GM20000 (cell line): ENCODE measurements at regions not wholly inside any gene's neighbourhood (a gene's known extent, or its start where the extent isn't known, plus 50 kb on each side); places are given as distances from the start of the nearest gene placed in this dataset.

Source experiments
- DNase-seq: peaks from one replicate; pipeline ENCODE4 v3.0.0; 2012; ENCODE audit warnings: low spot score
- TF ChIP-seq, protein P1 (sequence below): IDR thresholded peaks from 2 replicates; pipeline ENCODE4 v1.5.1; 2012; ENCODE audit warnings: mild to moderate bottlenecking, control low read depth; ENCODE audit errors: extremely low read depth, missing control alignments

DNA sequence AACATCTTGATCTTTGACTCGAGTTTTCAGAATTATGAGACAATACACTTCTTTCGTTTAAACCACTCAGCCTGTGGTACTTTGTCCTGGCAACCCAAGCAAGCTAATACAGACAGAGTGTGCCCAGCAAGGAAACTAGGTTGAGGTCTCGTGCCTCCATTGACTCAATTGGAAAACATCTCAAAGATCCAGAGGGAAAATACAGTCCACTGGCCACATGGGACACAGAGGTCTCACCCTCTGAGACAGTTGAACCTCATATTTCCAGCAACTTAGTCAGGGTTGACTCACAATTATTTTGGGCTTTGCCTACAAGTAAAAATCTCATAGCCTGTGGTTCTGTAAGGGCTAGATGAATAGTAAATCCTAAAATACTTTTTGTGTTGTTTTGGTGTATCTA, 631.5 kb downstream of the MTRR start:
- no peak for DNase-seq
- TF ChIP-seq, protein P1, sequence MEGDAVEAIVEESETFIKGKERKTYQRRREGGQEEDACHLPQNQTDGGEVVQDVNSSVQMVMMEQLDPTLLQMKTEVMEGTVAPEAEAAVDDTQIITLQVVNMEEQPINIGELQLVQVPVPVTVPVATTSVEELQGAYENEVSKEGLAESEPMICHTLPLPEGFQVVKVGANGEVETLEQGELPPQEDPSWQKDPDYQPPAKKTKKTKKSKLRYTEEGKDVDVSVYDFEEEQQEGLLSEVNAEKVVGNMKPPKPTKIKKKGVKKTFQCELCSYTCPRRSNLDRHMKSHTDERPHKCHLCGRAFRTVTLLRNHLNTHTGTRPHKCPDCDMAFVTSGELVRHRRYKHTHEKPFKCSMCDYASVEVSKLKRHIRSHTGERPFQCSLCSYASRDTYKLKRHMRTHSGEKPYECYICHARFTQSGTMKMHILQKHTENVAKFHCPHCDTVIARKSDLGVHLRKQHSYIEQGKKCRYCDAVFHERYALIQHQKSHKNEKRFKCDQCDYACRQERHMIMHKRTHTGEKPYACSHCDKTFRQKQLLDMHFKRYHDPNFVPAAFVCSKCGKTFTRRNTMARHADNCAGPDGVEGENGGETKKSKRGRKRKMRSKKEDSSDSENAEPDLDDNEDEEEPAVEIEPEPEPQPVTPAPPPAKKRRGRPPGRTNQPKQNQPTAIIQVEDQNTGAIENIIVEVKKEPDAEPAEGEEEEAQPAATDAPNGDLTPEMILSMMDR = no peak

DNA sequence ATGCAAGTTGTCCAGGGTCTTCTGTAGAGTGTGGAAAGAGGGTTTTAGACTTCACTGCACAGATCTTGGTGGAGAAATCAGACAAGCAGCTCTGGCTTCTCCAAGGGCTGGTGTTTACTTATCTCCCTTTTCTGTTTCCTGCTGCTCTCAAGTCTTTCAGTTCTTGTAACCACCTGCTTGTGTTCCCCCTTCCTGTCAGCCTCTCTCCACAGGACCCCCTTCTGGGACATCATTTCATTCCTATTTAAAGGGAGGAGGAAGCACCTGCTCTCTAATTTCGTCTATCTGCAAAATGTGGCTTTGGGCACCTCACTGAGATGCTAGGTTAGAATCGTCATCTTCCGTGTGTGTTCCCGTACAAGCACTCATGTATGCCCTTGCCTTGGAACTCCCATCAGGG, 636.2 kb downstream of the MTRR start:
- TF ChIP-seq, protein P1 = no peak
- no peak for DNase-seq

DNA sequence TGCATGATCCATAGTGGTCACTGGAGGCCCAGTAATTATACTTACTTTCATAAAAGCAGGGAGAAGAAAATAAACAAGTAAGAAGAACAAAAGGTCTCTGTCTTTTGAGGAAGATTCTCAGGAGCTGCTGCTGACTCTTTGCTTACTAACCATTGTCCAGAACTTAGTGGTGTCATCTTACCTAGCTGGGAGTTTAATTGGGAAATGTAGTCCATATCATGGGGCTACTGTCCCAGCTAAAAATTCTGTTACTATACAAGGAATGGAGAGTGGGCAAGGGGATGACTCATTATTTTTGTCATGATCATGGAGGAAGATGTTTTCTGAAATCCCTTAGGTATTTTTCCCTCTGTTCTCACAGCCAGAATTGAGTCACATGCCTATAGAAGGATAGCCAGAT, 639.3 kb downstream of the MTRR start:
- DNase-seq = no peak
- TF ChIP-seq, protein P1 = no peak

DNA sequence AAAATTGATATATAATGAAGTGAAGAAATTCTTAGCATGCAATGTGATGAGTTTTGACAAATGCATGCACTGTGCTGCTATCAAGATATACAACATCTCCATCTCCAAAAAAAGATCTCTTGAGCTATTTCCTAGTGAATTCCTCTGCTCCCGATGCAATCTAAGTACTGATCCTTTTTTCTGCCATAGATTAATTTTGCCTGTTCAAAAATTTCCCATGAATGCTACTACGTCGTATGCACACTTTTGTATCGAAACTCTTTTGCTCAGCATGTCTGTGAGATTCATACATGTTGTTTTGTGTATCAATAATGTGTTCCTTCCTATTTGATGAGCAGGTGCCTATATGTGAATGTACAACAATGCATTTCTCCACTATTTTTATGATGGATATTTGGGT, 647.4 kb downstream of the MTRR start:
- TF ChIP-seq, protein P1 = no peak
- no peak for DNase-seq

DNA sequence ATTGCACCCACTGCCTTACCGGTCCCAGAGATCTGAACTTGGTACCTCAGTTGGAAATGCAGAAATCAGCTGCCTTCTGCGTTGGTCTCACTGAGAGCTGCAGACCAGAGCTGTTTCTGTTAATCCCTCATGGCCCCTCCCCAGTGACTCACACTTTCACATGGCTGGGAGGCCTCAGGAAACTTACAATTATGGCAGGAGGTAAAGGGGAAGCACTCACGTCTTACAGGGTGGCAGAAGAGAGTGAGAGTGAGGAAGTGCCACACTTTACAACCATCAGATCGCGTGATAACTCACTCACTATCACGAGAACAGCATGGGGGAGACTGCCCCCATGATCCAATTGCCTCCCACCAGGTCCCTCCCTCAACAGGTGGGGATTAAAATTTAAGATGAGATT, 648.5 kb downstream of the MTRR start:
- no peak for DNase-seq
- TF ChIP-seq, protein P1 = no peak

DNA sequence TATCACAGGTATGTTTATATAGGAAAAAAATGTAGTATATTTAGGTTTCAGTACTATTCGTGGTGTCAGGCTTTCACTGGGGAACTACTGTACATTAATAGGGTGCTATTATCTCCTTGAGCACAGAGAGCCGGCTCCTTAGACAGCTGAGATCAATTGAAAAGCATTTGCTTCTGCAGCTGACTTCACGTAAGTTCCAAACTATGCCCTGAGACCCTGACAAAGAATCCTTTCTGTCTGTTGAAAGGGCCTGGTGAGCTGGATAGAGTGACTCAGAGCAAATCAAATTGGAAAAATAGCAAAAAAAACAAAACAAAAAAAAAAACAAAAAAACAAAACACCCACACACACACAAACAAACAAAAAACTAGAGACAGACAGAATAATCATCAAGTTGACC, 652.0 kb downstream of the MTRR start:
- no peak for DNase-seq

DNA sequence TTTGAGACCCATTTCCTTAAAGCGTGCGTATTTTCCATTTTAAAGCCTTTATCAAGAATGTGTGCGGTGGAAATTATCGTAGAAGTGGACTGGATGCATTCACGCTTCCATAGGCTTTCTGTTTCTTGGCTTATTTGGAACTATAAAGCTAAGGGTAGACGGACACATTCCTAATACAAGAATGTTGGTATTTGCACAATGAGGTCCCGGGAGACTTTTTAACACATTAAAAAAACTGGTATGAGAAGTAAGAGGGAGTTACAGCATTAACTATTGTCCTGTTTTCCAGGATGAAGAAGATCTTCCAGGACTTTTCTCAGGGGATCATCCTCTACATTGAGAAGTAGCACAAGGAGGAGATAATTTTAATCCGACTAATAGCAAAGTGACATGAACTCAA, 653.0 kb downstream of the MTRR start:
- DNase-seq = no peak
- TF ChIP-seq, protein P1 = no peak

More for the DNA sequence above, 652.0 kb downstream of the MTRR start:
- TF ChIP-seq, protein P1 = no peak
